ENCODE measurements at regions not wholly inside any gene's neighbourhood (a gene's known extent, or its start where the extent isn't known, plus 50 kb on each side); places are given as distances from the start of the nearest gene placed in this dataset.

- POLR2A ChIA-PET, result no interaction called here
These were observed 128.4 kb downstream of the BBS10 start for GRCh38 chr12:76219806-76220205.

DNA sequence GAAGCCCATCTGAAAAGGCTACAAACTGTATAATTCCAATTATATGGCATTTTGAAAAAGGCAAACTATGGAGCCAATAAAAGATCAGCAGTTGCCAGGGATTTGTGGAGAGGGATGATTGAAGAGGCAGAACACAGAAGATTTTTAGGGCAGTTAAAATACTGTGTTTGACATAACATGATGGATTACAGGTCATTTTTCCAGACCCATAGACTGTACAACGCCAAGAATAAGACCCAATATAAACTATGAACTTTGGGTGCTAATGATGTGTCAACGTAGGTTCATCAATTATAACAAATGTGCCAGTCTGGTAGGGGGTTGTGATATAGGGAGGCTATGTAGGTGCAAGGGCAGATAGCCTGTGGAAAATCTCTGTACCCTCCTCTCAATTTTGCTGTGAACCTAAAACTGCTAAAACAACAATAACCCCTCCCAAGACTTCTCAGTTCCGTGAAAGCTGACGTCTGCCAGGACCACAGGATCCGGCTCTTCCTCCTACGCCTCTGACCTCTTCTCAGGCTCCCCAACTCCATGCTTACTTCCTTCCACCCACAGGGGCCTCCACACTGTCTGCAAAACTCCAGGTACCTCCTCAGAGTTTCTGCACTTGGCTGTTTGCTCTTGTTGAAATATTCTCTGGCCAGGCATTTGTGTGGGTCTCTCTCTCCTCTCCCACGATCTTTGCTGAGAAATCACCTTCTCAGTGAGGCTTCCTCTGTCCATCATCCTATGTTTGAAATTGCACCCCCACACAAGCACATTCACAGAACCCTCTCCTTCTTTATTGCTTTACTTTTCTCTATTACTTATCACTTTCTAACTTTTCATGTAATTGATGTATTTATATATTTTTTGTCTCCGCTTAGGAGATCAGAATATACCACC is 131.4 kb downstream of the BBS10 start:
- no peaks in the 10 kb centered on the region for H4K20me1 ChIP-seq (ENCODE audit: insufficient read depth)
- no peak for DNase-seq
- H3K4me1 ChIP-seq (ENCODE audit: control insufficient read depth in 1 of 2, insufficient read depth in 2 of 2, low read depth in 1 of 2, low read length in 1 of 2), result no peaks in the 10 kb centered on the region
- H3F3A ChIP-seq (replicated peaks; ENCODE audit: insufficient read depth), result peaks cover 5% of the 10 kb centered on the region
- no peak overlapping the region for H3K4me2 ChIP-seq
- peak overlapping the region; percentile 22; the same call in 1 of the 2 replicates for H2AFZ ChIP-seq (ENCODE audit: low read depth)
- H3K27me3 ChIP-seq (ENCODE audit: insufficient read depth), result no peaks in the 10 kb centered on the region
- WGBS (ENCODE audit: low lambda C conversion rate), result 78% methylated on average over 8 of the region's 8 CpGs
- H3K9ac ChIP-seq, result no peak overlapping the region
- CTCF ChIA-PET, result no interaction called here
- no peaks in the 10 kb centered on the region for H3K79me2 ChIP-seq (ENCODE audit: insufficient read depth)
- H3K27ac ChIP-seq (ENCODE audit: low read depth in 2 of 2, low read length in 1 of 2), result no peak overlapping the region
- POLR2A ChIA-PET, result no interaction called here
- H3K9me3 ChIP-seq, result no peaks in the 10 kb centered on the region
- H3K36me3 ChIP-seq (replicated peaks in 1 of 2; ENCODE audit: control insufficient read depth in 1 of 2, insufficient read depth in 2 of 2, low read length in 1 of 2), result no peaks in the 10 kb centered on the region
- H3K9me2 ChIP-seq, result no peaks in the 10 kb centered on the region; the same call in 1 of the 2 replicates
- H3K4me3 ChIP-seq (ENCODE audit: low read depth in 2 of 2, low read length in 1 of 2), result no peak overlapping the region
- no peak for TF ChIP-seq EP300 (IDR thresholded peaks at IDR 0.05; ENCODE audit: borderline replicate concordance in 1 of 2, low read depth in 1 of 2, low read length in 1 of 2)
- no peak for TF ChIP-seq RAD21 (IDR thresholded peaks at IDR 0.05; ENCODE audit: low read length)
- TF ChIP-seq NFIC (IDR thresholded peaks at IDR 0.05; ENCODE audit: borderline replicate concordance), result no peak
- TF ChIP-seq SMC3 (IDR thresholded peaks at IDR 0.05; ENCODE audit: low read depth, low read length), result no peak
- TF ChIP-seq POLR2AphosphoS5 (IDR thresholded peaks at IDR 0.05; ENCODE audit: low read depth, low read length), result no peak
- no peak for TF ChIP-seq EZH2phosphoT487 (IDR thresholded peaks at IDR 0.05; ENCODE audit: borderline replicate concordance, low read depth)

More at GRCh38 chr12:76219806-76220205, 128.4 kb downstream of the BBS10 start:
- no peak overlapping the region for H3K27ac ChIP-seq (ENCODE audit: low read depth in 2 of 2, low read length in 1 of 2)
- 85% methylated on average over 1 of the region's 1 CpG for WGBS (ENCODE audit: low lambda C conversion rate)
- no peak overlapping the region for H3K9ac ChIP-seq
- H3K4me2 ChIP-seq, result no peak overlapping the region
- CTCF ChIA-PET, result no interaction called here
- H3F3A ChIP-seq (replicated peaks; ENCODE audit: insufficient read depth), result peaks cover 5% of the 10 kb centered on the region
- no peak for TF ChIP-seq RXRA (IDR thresholded peaks at IDR 0.05; ENCODE audit: borderline replicate concordance, low read depth)
- TF ChIP-seq FOXM1 (IDR thresholded peaks at IDR 0.05; ENCODE audit: low read depth), result no peak
- no peak for TF ChIP-seq GABPA (IDR thresholded peaks at IDR 0.05; ENCODE audit: low read depth)
- no peak for TF ChIP-seq POLR2AphosphoS5 (IDR thresholded peaks at IDR 0.05; ENCODE audit: low read depth, low read length)
- no peak for TF ChIP-seq CHD2 (IDR thresholded peaks at IDR 0.05; ENCODE audit: low read length, partially characterized antibody)
- TF ChIP-seq NFIC (IDR thresholded peaks at IDR 0.05; ENCODE audit: borderline replicate concordance), result no peak
- no peak for TF ChIP-seq SIN3A (IDR thresholded peaks at IDR 0.05; ENCODE audit: borderline replicate concordance, low read depth, low read length)
- TF ChIP-seq, protein P1, sequence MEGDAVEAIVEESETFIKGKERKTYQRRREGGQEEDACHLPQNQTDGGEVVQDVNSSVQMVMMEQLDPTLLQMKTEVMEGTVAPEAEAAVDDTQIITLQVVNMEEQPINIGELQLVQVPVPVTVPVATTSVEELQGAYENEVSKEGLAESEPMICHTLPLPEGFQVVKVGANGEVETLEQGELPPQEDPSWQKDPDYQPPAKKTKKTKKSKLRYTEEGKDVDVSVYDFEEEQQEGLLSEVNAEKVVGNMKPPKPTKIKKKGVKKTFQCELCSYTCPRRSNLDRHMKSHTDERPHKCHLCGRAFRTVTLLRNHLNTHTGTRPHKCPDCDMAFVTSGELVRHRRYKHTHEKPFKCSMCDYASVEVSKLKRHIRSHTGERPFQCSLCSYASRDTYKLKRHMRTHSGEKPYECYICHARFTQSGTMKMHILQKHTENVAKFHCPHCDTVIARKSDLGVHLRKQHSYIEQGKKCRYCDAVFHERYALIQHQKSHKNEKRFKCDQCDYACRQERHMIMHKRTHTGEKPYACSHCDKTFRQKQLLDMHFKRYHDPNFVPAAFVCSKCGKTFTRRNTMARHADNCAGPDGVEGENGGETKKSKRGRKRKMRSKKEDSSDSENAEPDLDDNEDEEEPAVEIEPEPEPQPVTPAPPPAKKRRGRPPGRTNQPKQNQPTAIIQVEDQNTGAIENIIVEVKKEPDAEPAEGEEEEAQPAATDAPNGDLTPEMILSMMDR (IDR thresholded peaks at IDR 0.05), result no peak
- H3K79me2 ChIP-seq (ENCODE audit: insufficient read depth), result no peaks in the 10 kb centered on the region
- peak overlapping the region; percentile 53; the same call in 1 of the 2 replicates for H2AFZ ChIP-seq (ENCODE audit: low read depth)
- H3K27me3 ChIP-seq (ENCODE audit: insufficient read depth), result no peaks in the 10 kb centered on the region
- H3K4me3 ChIP-seq (ENCODE audit: low read depth in 2 of 2, low read length in 1 of 2), result no peak overlapping the region
- no peaks in the 10 kb centered on the region for H3K36me3 ChIP-seq (replicated peaks in 1 of 2; ENCODE audit: control insufficient read depth in 1 of 2, insufficient read depth in 2 of 2, low read length in 1 of 2)
- H3K4me1 ChIP-seq (ENCODE audit: control insufficient read depth in 1 of 2, insufficient read depth in 2 of 2, low read depth in 1 of 2, low read length in 1 of 2), result peaks cover 0 to 7% of the 10 kb centered on the region in 2 experiments; a peak in 1 of 4 replicates
- no peaks in the 10 kb centered on the region for H4K20me1 ChIP-seq (ENCODE audit: insufficient read depth)
- no peaks in the 10 kb centered on the region for H3K9me3 ChIP-seq
- no peak for DNase-seq
- no peaks in the 10 kb centered on the region; the same call in 1 of the 2 replicates for H3K9me2 ChIP-seq
